SK-N-MC (cell line): ENCODE measurements at regions not wholly inside any gene's neighbourhood (a gene's known extent, or its start where the extent isn't known, plus 50 kb on each side); places are given as distances from the start of the nearest gene placed in this dataset.

Experiments used
- DNase-seq: peaks from one replicate; pipeline ENCODE4 v3.0.0-alpha.2; 2011; ENCODE audit warnings: low read depth, low spot score
- H3K27ac ChIP-seq: fragments of 200-600 bp; sonication (generic); 2 replicates; pipeline ENCODE4 v1.5.1; 2016; ENCODE audit warnings: mixed run types
- H3K36me3 ChIP-seq: fragments of 200-600 bp; sonication (generic); 2 replicates; pipeline ENCODE4 v1.6.1; 2017; ENCODE audit warnings: antibody characterized with exemption, low read length, mixed read lengths; ENCODE audit not compliant: insufficient read depth
- H3K4me3 ChIP-seq: fragments of 200-600 bp; sonication (generic); 2 replicates; pipeline ENCODE4 v1.5.1; 2016
- H3K9ac ChIP-seq: fragments of 200-600 bp; sonication (generic); 2 replicates; pipeline ENCODE4 v1.8.0; 2017; ENCODE audit warnings: mixed run types, mixed read lengths; ENCODE audit not compliant: insufficient read length
- H3K9me3 ChIP-seq: fragments of 200-600 bp; sonication (generic); 2 replicates; pipeline ENCODE4 v1.6.1; 2017; ENCODE audit warnings: low read depth, mild to moderate bottlenecking, antibody characterized with exemption, low read length, moderate library complexity, mixed read lengths
- EZH2 ChIP-seq: fragments of 200-600 bp; sonication (generic); IDR thresholded peaks from one replicate; pipeline ENCODE4 v1.6.1; 2017; ENCODE audit warnings: antibody characterized with exemption
- FOXP2 ChIP-seq: optimal IDR thresholded peaks from 2 replicates; pipeline ENCODE3; 2011; ENCODE audit warnings: mild to moderate bottlenecking, moderate library complexity; ENCODE audit not compliant: insufficient read depth; ENCODE audit errors: extremely low read length, control extremely low read depth
- POLR2AphosphoS5 ChIP-seq: IDR thresholded peaks from 2 replicates; pipeline ENCODE4 v1.6.1; 2012; ENCODE audit warnings: mild to moderate bottlenecking, low read depth, low read length, borderline replicate concordance

GRCh38 chr4:31516520-31516919 is 796.4 kb downstream of the PCDH7 start:
- no peak for DNase-seq
- TF ChIP-seq EZH2: no peak
- TF ChIP-seq POLR2AphosphoS5: no peak
- no peak for TF ChIP-seq FOXP2
- Histone ChIP-seq H3K9ac (no peak overlapping the region), H3K36me3 (no peaks in the 10 kb centered on the region), H3K27ac (no peak overlapping the region), H3K4me3 (no peak overlapping the region), H3K9me3 (no peaks in the 10 kb centered on the region)

- Histone ChIP-seq H3K36me3 (no peaks in the 10 kb centered on the region), H3K9ac (no peak overlapping the region), H3K27ac (no peak overlapping the region), H3K4me3 (no peak overlapping the region), H3K9me3 (no peaks in the 10 kb centered on the region)
- no peak for TF ChIP-seq POLR2AphosphoS5
- no peak for TF ChIP-seq FOXP2
- no peak for TF ChIP-seq EZH2
- DNase-seq: no peak
Measured at GRCh38 chr4:31518796-31519250, 798.7 kb downstream of the PCDH7 start.

GRCh38 chr4:31530555-31530954 is 810.4 kb downstream of the PCDH7 start:
- no peak overlapping the region for H3K27ac ChIP-seq
- TF ChIP-seq EZH2: no peak
- TF ChIP-seq FOXP2: no peak
- no peak for TF ChIP-seq POLR2AphosphoS5
- no peak overlapping the region for H3K9ac ChIP-seq
- no peaks in the 10 kb centered on the region for H3K36me3 ChIP-seq
- H3K9me3 ChIP-seq: no peaks in the 10 kb centered on the region
- DNase-seq: no peak
- no peak overlapping the region for H3K4me3 ChIP-seq

- DNase-seq: no peak
- H3K36me3 ChIP-seq: no peaks in the 10 kb centered on the region
- TF ChIP-seq EZH2: no peak
- no peak for TF ChIP-seq POLR2AphosphoS5
- no peak for TF ChIP-seq FOXP2
- no peak overlapping the region for H3K9ac ChIP-seq
- no peak overlapping the region for H3K4me3 ChIP-seq
- H3K27ac ChIP-seq: no peak overlapping the region
- H3K9me3 ChIP-seq: no peaks in the 10 kb centered on the region
Measured at GRCh38 chr4:31538877-31539276, 818.7 kb downstream of the PCDH7 start.

GRCh38 chr4:31539284-31540069 is 819.3 kb downstream of the PCDH7 start:
- Histone ChIP-seq H3K9me3 (no peaks in the 10 kb centered on the region), H3K27ac (no peak overlapping the region), H3K36me3 (no peaks in the 10 kb centered on the region), H3K4me3 (no peak overlapping the region), H3K9ac (no peak overlapping the region)
- TF ChIP-seq EZH2 (no peak), FOXP2 (no peak), POLR2AphosphoS5 (no peak)
- no peak for DNase-seq

- TF ChIP-seq POLR2AphosphoS5 (no peak), FOXP2 (no peak)
- H3K9me3 ChIP-seq: no peaks in the 10 kb centered on the region
- DNase-seq: no peak
- no peak overlapping the region for H3K27ac ChIP-seq
- no peaks in the 10 kb centered on the region for H3K36me3 ChIP-seq
- no peak overlapping the region for H3K9ac ChIP-seq
- H3K4me3 ChIP-seq: no peak overlapping the region
Measured at GRCh38 chr4:31545330-31545729, 825.2 kb downstream of the PCDH7 start.

GRCh38 chr4:31545755-31546154 is 825.6 kb downstream of the PCDH7 start:
- no peak overlapping the region for H3K4me3 ChIP-seq
- TF ChIP-seq FOXP2: no peak
- no peak for TF ChIP-seq POLR2AphosphoS5
- TF ChIP-seq EZH2: no peak
- H3K36me3 ChIP-seq: no peaks in the 10 kb centered on the region
- no peak overlapping the region for H3K9ac ChIP-seq
- no peaks in the 10 kb centered on the region for H3K9me3 ChIP-seq
- DNase-seq: no peak
- no peak overlapping the region for H3K27ac ChIP-seq

- no peaks in the 10 kb centered on the region for H3K9me3 ChIP-seq
- H3K4me3 ChIP-seq: no peak overlapping the region
- no peak for TF ChIP-seq POLR2AphosphoS5
- TF ChIP-seq EZH2: no peak
- TF ChIP-seq FOXP2: no peak
- H3K27ac ChIP-seq: no peak overlapping the region
- H3K9ac ChIP-seq: no peak overlapping the region
- DNase-seq: no peak
- no peaks in the 10 kb centered on the region for H3K36me3 ChIP-seq
Measured at GRCh38 chr4:31548021-31548420, 827.9 kb downstream of the PCDH7 start.

GRCh38 chr4:31548823-31549222 is 828.7 kb downstream of the PCDH7 start:
- no peak overlapping the region for H3K4me3 ChIP-seq
- DNase-seq: no peak
- H3K36me3 ChIP-seq: no peaks in the 10 kb centered on the region
- H3K9me3 ChIP-seq: no peaks in the 10 kb centered on the region
- TF ChIP-seq FOXP2 (no peak), EZH2 (no peak), POLR2AphosphoS5 (no peak)
- H3K9ac ChIP-seq: no peak overlapping the region
- H3K27ac ChIP-seq: no peak overlapping the region
